ENCODE measurements at regions not wholly inside any gene's neighbourhood (a gene's known extent, or its start where the extent isn't known, plus 50 kb on each side); places are given as distances from the start of the nearest gene placed in this dataset.

DNA sequence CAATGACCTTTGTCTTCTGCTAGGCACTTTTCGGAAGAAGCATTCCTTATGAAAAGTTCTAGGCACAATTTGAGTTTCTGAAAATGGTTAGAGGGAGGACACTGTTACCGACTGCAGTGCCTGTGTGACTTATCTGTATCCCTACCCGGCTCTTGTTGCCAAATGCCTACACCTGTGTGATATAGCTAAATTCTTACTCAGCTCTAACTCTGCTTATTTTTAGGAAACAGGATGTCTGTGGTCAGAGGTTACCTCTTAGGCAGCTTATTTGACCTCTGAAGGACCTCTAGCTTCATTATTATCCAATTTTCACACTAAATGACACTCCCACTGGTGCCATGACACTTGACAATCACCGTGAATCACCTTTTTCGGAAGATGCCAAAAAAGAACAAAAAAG is 561.1 kb upstream of the SMIM31 start:
- TF ChIP-seq CTCF (IDR thresholded peaks at IDR 0.05) = no peak
- no peak for TF ChIP-seq POLR2A (IDR thresholded peaks at IDR 0.05)
- no peak for TF ChIP-seq EP300 (IDR thresholded peaks at IDR 0.05)
- TF ChIP-seq POLR2AphosphoS5 (IDR thresholded peaks at IDR 0.05) = no peak

All from stomach (tissue), 4 donors.